IPS-18a (cell line): ENCODE measurements at regions not wholly inside any gene's neighbourhood (a gene's known extent, or its start where the extent isn't known, plus 50 kb on each side); places are given as distances from the start of the nearest gene placed in this dataset.

Experiments
- H3K27ac ChIP-seq: one replicate; pipeline ENCODE4 v1.5.1; 2013; ENCODE audit warnings: low read length
- H3K27me3 ChIP-seq: one replicate; pipeline ENCODE4 v1.6.1; 2013; ENCODE audit warnings: mild to moderate bottlenecking, low read length; ENCODE audit not compliant: control insufficient read depth, insufficient read depth
- H3K36me3 ChIP-seq: one replicate; pipeline ENCODE4 v1.6.1; 2013; ENCODE audit warnings: low read depth, low read length; ENCODE audit not compliant: control insufficient read depth
- H3K4me1 ChIP-seq: one replicate; pipeline ENCODE4 v1.6.1; 2013; ENCODE audit warnings: low read depth, low read length; ENCODE audit not compliant: control insufficient read depth
- H3K4me3 ChIP-seq: one replicate; pipeline ENCODE4 v1.5.1; 2013; ENCODE audit warnings: low read length
- H3K9ac ChIP-seq: one replicate; pipeline ENCODE4 v1.6.1; 2013; ENCODE audit warnings: mild to moderate bottlenecking, low read length, moderate library complexity
- H3K9me3 ChIP-seq: one replicate; pipeline ENCODE4 v1.6.1; 2013; ENCODE audit warnings: low read depth, low read length; ENCODE audit not compliant: control insufficient read depth

DNA sequence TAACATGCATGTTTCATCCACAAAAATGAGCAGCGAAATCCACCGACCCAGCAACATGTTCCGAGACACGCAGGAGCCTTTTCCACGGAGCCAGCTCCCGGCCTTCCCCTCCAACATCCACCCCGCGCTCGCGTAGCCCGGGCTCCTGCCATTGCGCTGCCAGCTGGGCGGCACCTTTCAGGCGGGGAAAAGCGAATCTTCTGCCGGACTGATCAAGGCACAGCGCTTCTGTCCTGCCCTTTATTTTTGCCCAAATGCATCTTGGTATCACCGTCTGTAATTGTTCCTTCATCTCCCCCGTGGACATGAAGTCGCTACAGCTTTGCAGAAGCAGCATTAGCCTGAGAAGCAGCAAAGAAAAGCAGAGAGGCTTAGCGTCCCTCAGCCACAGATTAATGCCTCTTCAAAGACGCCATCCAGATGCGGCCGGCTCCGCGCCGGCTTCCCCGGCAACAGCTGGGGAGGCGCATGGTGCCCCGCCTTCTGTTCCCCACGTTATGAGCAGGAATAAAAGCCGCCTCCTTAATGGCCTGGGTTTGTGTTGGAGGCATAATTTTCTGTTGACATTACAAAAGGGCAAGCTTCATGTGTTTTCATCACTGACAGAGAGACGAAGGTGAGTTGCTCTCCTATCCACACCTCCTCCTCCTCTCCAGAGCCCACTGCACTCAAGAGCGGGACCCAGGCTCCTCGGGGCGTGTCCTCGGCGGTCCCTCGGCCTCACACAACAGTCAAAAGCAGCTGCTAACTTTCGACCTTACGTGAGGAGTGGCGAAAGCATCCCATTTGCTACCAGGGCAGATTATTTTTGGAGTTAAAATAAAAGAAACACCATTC, 122.1 kb upstream of the SALL3 start:
- Histone ChIP-seq H3K4me3 (no peak overlapping the region), H3K27me3 (no peaks in the 10 kb centered on the region), H3K36me3 (no peaks in the 10 kb centered on the region), H3K9me3 (no peaks in the 10 kb centered on the region), H3K4me1 (no peaks in the 10 kb centered on the region), H3K27ac (no peak overlapping the region), H3K9ac (no peak overlapping the region)

DNA sequence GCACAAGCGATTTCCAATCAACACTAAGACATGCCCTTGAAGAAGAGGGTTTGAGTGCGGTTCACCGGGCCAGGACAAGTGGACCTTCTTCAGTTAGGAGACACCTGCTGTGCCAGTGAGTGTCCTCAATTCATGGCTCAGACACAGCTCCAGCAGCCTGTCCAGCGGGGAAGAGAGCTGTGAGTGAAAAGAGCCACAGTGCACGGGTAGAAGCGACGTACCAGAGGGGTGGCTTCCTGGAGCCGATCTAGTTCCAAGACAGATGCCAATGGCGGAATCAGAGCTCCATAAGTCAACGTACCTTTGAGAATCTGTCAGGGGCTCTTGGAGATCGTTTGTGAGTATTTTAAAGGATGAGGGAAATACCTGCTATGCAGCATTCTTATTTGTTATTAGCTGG, 119.9 kb upstream of the SALL3 start:
- no peak overlapping the region for H3K4me3 ChIP-seq
- no peaks in the 10 kb centered on the region for H3K27me3 ChIP-seq
- H3K9ac ChIP-seq: no peak overlapping the region
- no peaks in the 10 kb centered on the region for H3K4me1 ChIP-seq
- no peaks in the 10 kb centered on the region for H3K9me3 ChIP-seq
- no peaks in the 10 kb centered on the region for H3K36me3 ChIP-seq
- no peak overlapping the region for H3K27ac ChIP-seq

DNA sequence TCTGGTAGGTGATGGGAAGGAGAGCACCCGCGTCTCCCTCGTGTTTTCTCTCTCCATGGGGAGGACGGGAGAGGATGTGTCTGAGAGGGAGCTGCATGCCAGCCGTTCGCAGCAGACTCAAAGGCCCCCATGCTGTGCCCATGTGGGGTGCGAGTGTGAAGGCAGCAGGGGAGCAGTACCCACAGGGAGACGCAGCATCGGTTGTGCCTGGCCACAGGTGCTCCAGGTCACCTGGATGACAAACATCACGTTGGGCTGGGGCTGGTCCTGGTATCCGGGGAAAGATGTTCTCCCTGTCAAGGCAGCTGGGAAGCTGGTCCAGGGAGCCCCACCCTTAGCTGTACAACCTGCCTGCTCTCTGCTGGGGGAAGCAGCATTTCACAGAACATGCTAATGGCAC, 119.5 kb upstream of the SALL3 start:
- Histone ChIP-seq H3K36me3 (no peaks in the 10 kb centered on the region), H3K27ac (no peak overlapping the region), H3K4me3 (no peak overlapping the region), H3K27me3 (no peaks in the 10 kb centered on the region), H3K9ac (no peak overlapping the region), H3K9me3 (no peaks in the 10 kb centered on the region), H3K4me1 (no peaks in the 10 kb centered on the region)

DNA sequence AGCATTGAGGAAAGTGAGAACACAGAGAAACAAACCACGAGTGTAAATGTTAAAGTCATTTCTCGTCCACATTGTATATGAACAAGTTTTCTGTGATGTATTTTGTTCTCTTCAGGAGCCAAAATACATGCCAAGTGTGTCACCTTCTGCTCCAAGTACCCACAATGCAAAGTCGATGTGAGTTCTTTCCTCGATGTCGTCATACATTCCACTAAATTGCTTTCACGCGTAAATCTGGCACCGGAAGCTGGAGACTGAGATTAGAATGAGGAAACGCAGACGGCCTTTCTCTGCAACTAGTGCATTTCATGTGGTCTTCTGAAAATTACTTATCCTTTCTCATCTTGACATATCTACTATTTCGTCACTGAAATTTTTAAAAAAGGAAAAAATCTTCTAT, 118.5 kb upstream of the SALL3 start:
- Histone ChIP-seq H3K9ac (no peak overlapping the region), H3K27me3 (no peaks in the 10 kb centered on the region), H3K27ac (no peak overlapping the region), H3K4me1 (no peaks in the 10 kb centered on the region), H3K9me3 (no peaks in the 10 kb centered on the region), H3K36me3 (no peaks in the 10 kb centered on the region), H3K4me3 (no peak overlapping the region)

DNA sequence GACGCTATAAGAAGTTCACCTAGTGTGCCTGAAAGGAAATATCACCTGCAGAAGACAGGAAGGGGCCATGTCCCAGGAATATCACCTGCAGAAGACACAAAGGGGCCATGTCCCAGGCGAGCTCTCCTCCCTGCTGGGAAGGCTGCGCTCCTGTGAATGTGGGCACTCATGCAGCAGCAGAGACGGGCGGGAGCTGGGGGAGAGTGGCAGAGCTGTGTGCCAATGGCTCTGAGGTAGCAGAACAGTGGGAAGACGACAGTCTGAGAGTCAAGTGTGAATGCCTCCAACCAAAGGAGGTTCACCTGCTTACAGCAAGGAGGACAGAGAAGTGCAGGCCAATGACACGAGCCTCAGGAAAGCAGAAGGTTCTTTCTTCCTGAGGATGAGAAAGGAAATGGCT, 117.9 kb upstream of the SALL3 start:
- Histone ChIP-seq H3K36me3 (no peaks in the 10 kb centered on the region), H3K9me3 (no peaks in the 10 kb centered on the region), H3K27ac (no peak overlapping the region), H3K4me1 (no peaks in the 10 kb centered on the region), H3K9ac (no peak overlapping the region), H3K4me3 (no peak overlapping the region), H3K27me3 (no peaks in the 10 kb centered on the region)

DNA sequence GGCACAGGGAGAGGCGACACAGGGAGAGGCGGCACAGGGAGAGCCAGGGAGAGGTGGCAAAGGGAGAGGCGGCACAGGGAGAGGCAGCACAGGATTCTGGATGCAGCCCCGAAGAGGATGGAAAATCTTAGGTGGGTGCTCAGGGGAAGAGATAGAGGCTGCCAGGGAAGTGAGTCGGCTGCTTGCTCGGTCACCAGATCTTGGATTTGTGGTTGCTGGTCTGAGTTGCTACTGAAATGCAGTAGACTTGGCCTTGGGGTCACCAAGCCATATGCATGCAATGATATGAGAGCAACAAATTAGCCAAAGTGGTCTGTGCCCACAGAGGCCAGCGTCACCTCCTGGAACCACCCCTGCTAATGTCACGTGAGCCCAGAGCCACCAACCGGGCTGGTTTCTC, 117.2 kb upstream of the SALL3 start:
- Histone ChIP-seq H3K27ac (no peak overlapping the region), H3K4me3 (no peak overlapping the region), H3K9me3 (no peaks in the 10 kb centered on the region), H3K9ac (no peak overlapping the region), H3K27me3 (no peaks in the 10 kb centered on the region), H3K36me3 (no peaks in the 10 kb centered on the region), H3K4me1 (no peaks in the 10 kb centered on the region)

DNA sequence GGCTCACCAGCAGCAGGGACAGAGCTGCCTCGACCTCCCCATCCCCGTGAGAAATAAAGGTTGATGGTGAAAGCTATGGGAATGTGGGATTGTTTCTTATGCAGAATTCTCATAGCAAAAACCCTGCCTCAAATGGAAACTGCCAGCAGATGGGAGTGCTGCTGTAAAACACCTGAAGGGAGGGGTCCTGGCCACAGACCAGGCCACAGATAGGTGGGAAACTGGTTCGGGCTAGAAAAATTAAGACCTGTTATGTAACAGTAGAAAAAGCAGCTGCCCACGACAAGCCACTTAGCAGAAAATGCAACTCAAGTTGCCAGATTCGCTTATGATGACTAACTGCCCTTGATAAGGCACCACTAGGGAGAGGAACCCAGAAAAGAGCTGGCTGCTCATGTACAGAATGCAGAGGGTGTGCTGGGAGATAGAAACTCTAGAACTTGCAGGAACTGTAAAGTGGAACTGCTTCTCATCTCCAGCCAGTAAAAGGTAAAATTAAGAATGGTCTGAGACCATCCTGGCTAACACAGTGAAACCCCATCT, 114.5 kb upstream of the SALL3 start:
- Histone ChIP-seq H3K9ac (no peak overlapping the region), H3K9me3 (no peaks in the 10 kb centered on the region), H3K27ac (no peak overlapping the region), H3K4me1 (no peaks in the 10 kb centered on the region), H3K27me3 (no peaks in the 10 kb centered on the region), H3K36me3 (no peaks in the 10 kb centered on the region), H3K4me3 (no peak overlapping the region)

DNA sequence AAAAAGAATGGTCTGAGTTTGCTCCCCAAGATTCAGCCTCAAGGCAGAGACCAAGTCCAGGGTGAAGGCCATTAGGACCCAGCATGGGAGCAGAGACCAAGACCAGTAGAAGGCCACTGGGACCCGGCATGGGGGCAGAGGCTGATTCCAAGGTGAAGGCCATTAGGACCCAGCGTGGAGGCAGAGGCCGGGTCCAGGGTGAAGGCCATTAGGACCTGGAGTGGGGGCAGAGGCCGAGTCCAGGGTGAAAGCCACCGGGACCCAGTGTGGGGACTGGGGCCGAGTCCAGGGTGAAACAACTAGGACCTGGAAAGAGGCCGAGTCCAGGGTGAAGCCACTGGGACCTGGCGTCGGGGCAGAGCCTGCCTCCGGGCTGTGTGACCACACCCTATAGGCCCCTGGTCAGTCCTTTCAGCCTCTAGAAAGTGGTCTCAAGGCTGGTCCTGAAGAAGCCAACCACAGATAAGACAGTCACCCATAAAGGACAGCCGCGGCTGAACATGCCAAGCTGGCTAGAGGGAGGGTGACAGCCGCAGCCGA, 113.8 kb upstream of the SALL3 start:
- Histone ChIP-seq H3K9me3 (no peaks in the 10 kb centered on the region), H3K27ac (no peak overlapping the region), H3K27me3 (no peaks in the 10 kb centered on the region), H3K4me3 (no peak overlapping the region), H3K4me1 (no peaks in the 10 kb centered on the region), H3K36me3 (no peaks in the 10 kb centered on the region), H3K9ac (no peak overlapping the region)

DNA sequence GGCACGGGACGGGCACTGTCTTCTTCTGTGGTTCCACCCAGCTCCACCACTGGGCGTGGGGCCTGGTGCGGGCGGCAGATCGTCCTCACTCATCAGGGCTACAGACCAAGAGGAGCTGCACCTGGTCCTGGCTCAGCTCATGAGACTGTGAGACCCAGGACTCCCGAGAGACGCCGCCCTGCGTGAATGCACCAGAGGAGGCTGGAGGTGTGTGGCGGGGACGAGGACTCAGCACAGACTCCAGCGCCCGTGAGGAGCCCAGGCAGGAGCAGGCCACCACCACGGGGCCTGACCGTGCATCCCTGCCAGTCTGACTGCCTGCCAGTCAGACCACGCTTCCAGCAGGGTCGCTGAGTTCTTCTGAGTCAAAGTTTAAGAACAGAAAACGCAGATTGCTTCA, 112.5 kb upstream of the SALL3 start:
- no peak overlapping the region for H3K27ac ChIP-seq
- no peak overlapping the region for H3K9ac ChIP-seq
- no peak overlapping the region for H3K4me3 ChIP-seq
- H3K9me3 ChIP-seq: no peaks in the 10 kb centered on the region
- H3K27me3 ChIP-seq: no peaks in the 10 kb centered on the region
- H3K4me1 ChIP-seq: no peaks in the 10 kb centered on the region
- no peaks in the 10 kb centered on the region for H3K36me3 ChIP-seq

DNA sequence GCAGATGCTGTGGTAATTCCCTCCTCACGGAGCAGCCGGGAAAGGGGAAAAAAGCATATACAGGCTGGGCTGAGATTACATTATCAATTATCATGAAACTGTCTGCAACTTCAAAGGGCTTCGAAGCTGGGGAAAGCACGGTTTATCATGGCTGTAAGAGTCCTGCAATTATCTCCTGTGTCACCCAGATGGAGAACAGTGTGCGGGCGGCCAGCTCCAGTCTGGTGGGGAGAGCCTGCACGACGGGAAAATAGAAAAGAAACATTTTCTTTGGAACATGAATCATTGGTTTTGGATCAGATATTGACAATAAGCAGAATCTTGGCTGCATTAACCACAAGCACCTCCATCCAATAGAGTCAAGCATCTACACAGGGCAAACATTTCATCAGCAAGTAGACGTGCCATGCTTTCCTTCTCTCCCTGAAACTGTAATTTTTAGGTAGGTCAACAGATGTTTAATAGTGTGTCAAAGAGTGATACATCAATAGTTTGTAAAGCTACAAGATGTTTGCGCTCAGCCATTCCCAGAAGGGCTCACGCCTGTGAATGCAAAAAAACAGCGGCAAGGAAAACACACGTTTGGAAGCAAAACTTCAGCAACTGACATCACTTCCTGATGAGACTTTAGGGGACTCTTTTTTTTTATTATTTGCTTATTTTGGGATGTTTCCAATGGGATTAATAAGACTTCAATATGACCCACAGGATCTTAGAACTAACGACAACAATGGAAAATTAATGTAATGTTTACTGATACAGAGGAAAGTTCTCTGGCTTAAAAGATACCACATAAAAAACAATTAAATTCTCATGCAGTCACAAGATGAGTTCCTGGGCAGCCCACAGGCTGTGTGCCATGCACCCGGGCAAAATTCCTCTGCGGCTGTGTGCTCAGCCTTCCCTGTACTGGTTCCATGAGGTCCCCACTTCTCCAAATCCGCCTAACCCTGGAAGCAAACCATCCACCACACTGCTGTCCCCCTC, 111.0 kb upstream of the SALL3 start:
- Histone ChIP-seq H3K9me3 (no peaks in the 10 kb centered on the region), H3K27me3 (no peaks in the 10 kb centered on the region), H3K4me1 (no peaks in the 10 kb centered on the region), H3K9ac (no peak overlapping the region), H3K27ac (no peak overlapping the region), H3K4me3 (no peak overlapping the region), H3K36me3 (no peaks in the 10 kb centered on the region)

DNA sequence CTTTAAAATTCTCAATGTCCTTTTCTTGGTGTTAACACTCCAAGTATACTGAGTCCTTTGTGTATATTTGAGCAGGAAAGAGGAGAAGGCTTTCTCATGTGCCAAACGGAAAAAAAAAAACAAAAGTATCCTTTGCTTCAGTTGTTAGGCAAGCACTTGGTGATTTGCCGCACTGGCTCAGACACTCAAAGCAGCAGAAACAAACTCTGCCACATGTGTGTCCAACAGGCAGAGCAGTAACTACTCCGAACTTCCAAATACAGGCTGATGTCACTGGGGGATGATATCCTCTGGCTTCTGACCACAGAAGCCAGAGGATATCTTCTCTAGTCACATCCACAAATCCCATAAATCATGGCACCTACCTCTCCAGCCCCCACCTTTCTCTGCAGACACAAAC, 108.0 kb upstream of the SALL3 start:
- no peaks in the 10 kb centered on the region for H3K9me3 ChIP-seq
- no peaks in the 10 kb centered on the region for H3K27me3 ChIP-seq
- no peak overlapping the region for H3K4me3 ChIP-seq
- H3K4me1 ChIP-seq: no peaks in the 10 kb centered on the region
- no peaks in the 10 kb centered on the region for H3K36me3 ChIP-seq
- no peak overlapping the region for H3K9ac ChIP-seq
- H3K27ac ChIP-seq: no peak overlapping the region
